Skeletal muscle tissue (tissue), 4 donors: ENCODE measurements at regions not wholly inside any gene's neighbourhood (a gene's known extent, or its start where the extent isn't known, plus 50 kb on each side); places are given as distances from the start of the nearest gene placed in this dataset. TPM values are rescaled to one million over a fixed set of nuclear protein-coding genes. Genes with fewer than 3 reads are reported as not detected.

Experiments
- H3K27ac ChIP-seq: one replicate; pipeline ENCODE4 v1.7.0; 2013; ENCODE audit warnings: mild to moderate bottlenecking, low read depth, low read length, inconsistent platforms
- H3K27me3 ChIP-seq, 3 donors: one replicate each; pipeline ENCODE4 v1.7.0; 2013; ENCODE audit warnings: low read length in 3 of 3; ENCODE audit not compliant: control insufficient read depth in 3 of 3, insufficient read depth in 3 of 3
- H3K36me3 ChIP-seq, 3 donors: one replicate each; pipeline ENCODE4 v1.7.0; 2013; ENCODE audit warnings: low read length in 3 of 3; ENCODE audit not compliant: control insufficient read depth in 3 of 3, insufficient read depth in 3 of 3
- H3K4me1 ChIP-seq, 3 donors: one replicate each; pipeline ENCODE4 v1.7.0; 2013; ENCODE audit warnings: low read length in 3 of 3, mild to moderate bottlenecking in 3 of 3; ENCODE audit not compliant: control insufficient read depth in 3 of 3, insufficient read depth in 3 of 3
- H3K4me3 ChIP-seq, 3 donors: one replicate each; pipeline ENCODE4 v1.7.0; 2013; ENCODE audit warnings: low read length in 3 of 3
- H3K9ac ChIP-seq, 3 donors: one replicate each; pipeline ENCODE4 v1.7.0; 2013; ENCODE audit warnings: low read length in 3 of 3, mild to moderate bottlenecking in 3 of 3, moderate library complexity in 2 of 3, low read depth in 1 of 3
- H3K9me3 ChIP-seq, 3 donors: one replicate each; pipeline ENCODE4 v1.7.0; 2013; ENCODE audit warnings: low read length in 3 of 3; ENCODE audit not compliant: control insufficient read depth in 3 of 3
- small RNA-seq: library from RNA; depleted of rRNA; stranded (forward); fragments of <200 nt; gene quantifications from one replicate; pipeline ENCODE3, GENCODE V24; 2014
- donor health status: Osteomylitis.

DNA sequence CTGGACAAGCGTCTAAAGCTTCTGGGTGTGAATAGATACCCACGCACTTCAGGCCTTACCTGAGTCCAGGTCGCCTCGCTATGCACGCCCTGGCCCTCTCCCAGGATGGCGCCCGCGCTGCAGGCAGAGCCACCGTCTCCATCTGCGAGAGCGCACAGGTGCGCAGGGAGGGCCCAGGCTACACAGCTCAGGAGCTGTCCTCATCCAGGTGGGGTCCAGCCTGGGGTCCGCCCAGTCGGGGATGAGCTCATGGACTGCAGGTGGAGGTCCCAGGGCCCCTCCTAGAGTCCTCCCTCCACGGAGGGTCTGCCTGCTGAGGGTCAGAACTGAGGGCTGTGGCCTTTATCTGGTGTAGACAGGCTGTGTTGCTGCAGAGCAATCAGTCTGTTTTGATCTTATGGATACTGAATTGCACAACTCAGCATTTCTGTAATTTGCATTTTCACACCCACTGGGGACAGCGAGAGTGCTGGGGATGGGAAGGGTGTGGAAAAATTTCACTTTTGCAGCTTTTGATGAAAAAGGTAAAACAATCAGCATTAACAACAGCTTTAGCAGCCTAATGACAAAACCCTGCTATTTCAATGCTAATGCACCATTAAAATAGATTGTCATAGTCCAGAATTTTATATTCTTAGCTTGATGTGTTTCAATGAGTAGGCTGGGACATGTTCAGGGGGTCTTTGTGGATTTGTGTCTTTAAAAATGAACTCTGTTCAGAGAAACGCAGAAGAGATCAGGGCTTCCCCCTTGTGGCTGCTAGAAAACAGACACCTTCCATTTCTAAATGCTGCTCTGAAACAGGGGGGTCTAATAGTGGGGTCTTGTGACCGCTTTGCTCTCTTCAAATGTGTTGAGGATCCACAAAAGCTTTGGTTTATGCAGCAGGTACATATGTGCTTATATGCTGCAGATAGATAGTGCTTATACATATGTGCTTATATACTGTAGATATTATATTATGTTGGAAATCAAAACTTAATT is 77.8 kb upstream of the PHACTR3 start:
- Histone ChIP-seq H3K9me3 (peaks cover 0 to 2% (median 0%) of the 10 kb centered on the region in 3 donors), H3K36me3 (no peaks in the 10 kb centered on the region), H3K4me1 (no peaks in the 10 kb centered on the region), H3K4me3 (no peak overlapping the region), H3K27ac (no peak overlapping the region), H3K9ac (no peak overlapping the region), H3K27me3 (peaks cover 23 to 29% (median 27%) of the 10 kb centered on the region in 3 donors)

GRCh38 chr20:59530782-59531181 is 73.6 kb upstream of the PHACTR3 start:
- Histone ChIP-seq H3K4me1 (no peaks in the 10 kb centered on the region), H3K27ac (no peak overlapping the region), H3K9ac (no peak overlapping the region), H3K9me3 (peaks cover 0 to 2% (median 0%) of the 10 kb centered on the region in 3 donors), H3K36me3 (no peaks in the 10 kb centered on the region), H3K4me3 (no peak overlapping the region), H3K27me3 (peaks cover 23 to 27% (median 26%) of the 10 kb centered on the region in 3 donors)

DNA sequence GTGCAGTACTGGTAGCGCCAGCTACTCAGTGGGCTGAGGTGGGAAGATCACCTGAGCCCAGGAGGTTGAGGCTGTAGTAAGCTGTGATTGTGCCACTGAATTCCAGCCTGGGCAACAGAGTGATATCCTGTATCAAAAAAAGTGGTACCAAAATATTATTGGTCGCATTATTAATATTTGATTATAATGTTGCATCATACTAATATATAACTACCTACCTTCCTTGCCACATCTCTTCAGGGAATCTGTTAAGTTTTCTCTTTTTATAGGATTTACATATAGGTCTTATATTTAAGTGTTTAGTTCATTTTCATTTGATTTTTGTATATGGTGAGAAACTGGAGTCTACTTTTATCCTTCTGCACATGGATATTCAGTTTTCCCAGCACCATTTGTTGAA is 66.3 kb upstream of the PHACTR3 start:
- peaks cover 0 to 2% (median 2%) of the 10 kb centered on the region in 3 donors for H3K9me3 ChIP-seq
- H3K36me3 ChIP-seq: no peaks in the 10 kb centered on the region
- H3K27me3 ChIP-seq: peaks cover 0 to 4% (median 0%) of the 10 kb centered on the region in 3 donors
- no peak overlapping the region for H3K4me3 ChIP-seq
- no peaks in the 10 kb centered on the region for H3K4me1 ChIP-seq
- no peak overlapping the region for H3K27ac ChIP-seq
- no peak overlapping the region for H3K9ac ChIP-seq

GRCh38 chr20:59547596-59547995 is 56.7 kb upstream of the PHACTR3 start:
- no peaks in the 10 kb centered on the region for H3K36me3 ChIP-seq
- H3K4me1 ChIP-seq: no peaks in the 10 kb centered on the region
- no peak overlapping the region for H3K27ac ChIP-seq
- H3K4me3 ChIP-seq: no peak overlapping the region
- H3K9ac ChIP-seq: no peak overlapping the region
- H3K9me3 ChIP-seq: no peaks in the 10 kb centered on the region
- H3K27me3 ChIP-seq: peaks cover 0 to 28% (median 9%) of the 10 kb centered on the region in 3 donors

Small RNAs in the stretch of these regions (small RNA-seq; reads per million reads assigned to genes)
- not detected for gene PIEZO1P1
